Stimulated activated CD8-positive, alpha-beta memory T cell treated with anti-CD3 and anti-CD28 coated beads, Interleukin-15, amount 100 ng/mL, for 4 hours (primary cell): ENCODE measurements at regions not wholly inside any gene's neighbourhood (a gene's known extent, or its start where the extent isn't known, plus 50 kb on each side); places are given as distances from the start of the nearest gene placed in this dataset.

ENCODE experiments used
- DNase-seq, 2 donors: peaks; one replicate each; pipeline ENCODE4 v3.0.0-alpha.2; 2020; ENCODE audit warnings: low read depth in 2 of 2

GRCh38 chr4:164683040-164683439 lies 70.9 kb upstream of the SMIM31 start:
- no peak for DNase-seq

GRCh38 chr4:164695650-164696049 lies 58.3 kb upstream of the SMIM31 start:
- DNase-seq = no peak

GRCh38 chr4:164700471-164700870 lies 53.5 kb upstream of the SMIM31 start:
- DNase-seq = no peak

GRCh38 chr4:164701665-164702064 lies 52.3 kb upstream of the SMIM31 start:
- DNase-seq = no peak
